ENCODE measurements at regions not wholly inside any gene's neighbourhood (a gene's known extent, or its start where the extent isn't known, plus 50 kb on each side); places are given as distances from the start of the nearest gene placed in this dataset.

DNA sequence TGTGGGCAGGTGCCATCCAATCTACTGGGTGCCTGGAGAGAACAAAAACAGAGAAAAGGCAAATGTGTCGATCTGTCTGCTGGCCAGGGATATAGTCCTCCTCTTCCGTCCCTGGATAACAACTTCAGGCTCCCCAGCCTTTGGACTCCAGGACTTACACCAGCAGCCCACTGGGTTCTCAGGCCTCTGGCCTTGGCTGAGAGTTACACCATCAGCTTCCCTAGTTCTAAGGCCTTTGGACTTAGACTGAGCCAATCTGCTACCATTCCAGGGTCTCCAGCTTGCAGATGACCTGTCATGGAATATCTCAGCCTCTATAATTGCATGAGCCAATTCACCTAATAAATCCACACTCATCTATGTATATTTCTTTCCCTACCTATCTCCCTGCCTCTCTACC lies 460.9 kb upstream of the ADAMTS9 start:
- ATAC-seq (no peak), DNase-seq (ENCODE audit: low spot score) (no peak)
- peaks cover 4% of the 10 kb centered on the region for H3K9me3 Mint-ChIP-seq
- H3K36me3 Mint-ChIP-seq = peaks cover 3% of the 10 kb centered on the region; the same call in 1 of the 2 replicates
- no peak overlapping the region for H3K27ac Mint-ChIP-seq
- TF ChIP-seq, protein P1, sequence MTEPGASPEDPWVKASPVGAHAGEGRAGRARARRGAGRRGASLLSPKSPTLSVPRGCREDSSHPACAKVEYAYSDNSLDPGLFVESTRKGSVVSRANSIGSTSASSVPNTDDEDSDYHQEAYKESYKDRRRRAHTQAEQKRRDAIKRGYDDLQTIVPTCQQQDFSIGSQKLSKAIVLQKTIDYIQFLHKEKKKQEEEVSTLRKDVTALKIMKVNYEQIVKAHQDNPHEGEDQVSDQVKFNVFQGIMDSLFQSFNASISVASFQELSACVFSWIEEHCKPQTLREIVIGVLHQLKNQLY (CRISPR knock-in tag; IDR thresholded peaks at IDR 0.05) = no peak
- TF ChIP-seq NR2C2 (CRISPR knock-in tag; IDR thresholded peaks at IDR 0.05) (no peak), CBFB (CRISPR knock-in tag; IDR thresholded peaks at IDR 0.05; ENCODE audit: low read depth) (no peak), SMAD4 (CRISPR knock-in tag; IDR thresholded peaks at IDR 0.05) (no peak), ZNF138 (CRISPR knock-in tag; conservative IDR thresholded peaks at IDR 0.05) (no peak), TCF7 (CRISPR knock-in tag; IDR thresholded peaks at IDR 0.05; ENCODE audit: low read depth) (no peak), HMGA2 (CRISPR knock-in tag; IDR thresholded peaks at IDR 0.05) (no peak), GTF2I (CRISPR knock-in tag; conservative IDR thresholded peaks at IDR 0.05) (no peak), ZNF219 (CRISPR knock-in tag; IDR thresholded peaks at IDR 0.05; ENCODE audit: borderline replicate concordance) (no peak), ZBTB21 (CRISPR knock-in tag; IDR thresholded peaks at IDR 0.05; ENCODE audit: borderline replicate concordance) (no peak), TEAD1 (CRISPR knock-in tag; IDR thresholded peaks at IDR 0.05) (no peak), ATF1 (CRISPR knock-in tag; IDR thresholded peaks at IDR 0.05) (no peak), RELA (CRISPR knock-in tag; IDR thresholded peaks at IDR 0.05; ENCODE audit: borderline replicate concordance) (no peak), RORB (CRISPR knock-in tag; IDR thresholded peaks at IDR 0.05) (no peak), GRHL2 (CRISPR knock-in tag; IDR thresholded peaks at IDR 0.05; ENCODE audit: insufficient replicate concordance, severe bottlenecking) (no peak)
- TF ChIP-seq, protein P2, sequence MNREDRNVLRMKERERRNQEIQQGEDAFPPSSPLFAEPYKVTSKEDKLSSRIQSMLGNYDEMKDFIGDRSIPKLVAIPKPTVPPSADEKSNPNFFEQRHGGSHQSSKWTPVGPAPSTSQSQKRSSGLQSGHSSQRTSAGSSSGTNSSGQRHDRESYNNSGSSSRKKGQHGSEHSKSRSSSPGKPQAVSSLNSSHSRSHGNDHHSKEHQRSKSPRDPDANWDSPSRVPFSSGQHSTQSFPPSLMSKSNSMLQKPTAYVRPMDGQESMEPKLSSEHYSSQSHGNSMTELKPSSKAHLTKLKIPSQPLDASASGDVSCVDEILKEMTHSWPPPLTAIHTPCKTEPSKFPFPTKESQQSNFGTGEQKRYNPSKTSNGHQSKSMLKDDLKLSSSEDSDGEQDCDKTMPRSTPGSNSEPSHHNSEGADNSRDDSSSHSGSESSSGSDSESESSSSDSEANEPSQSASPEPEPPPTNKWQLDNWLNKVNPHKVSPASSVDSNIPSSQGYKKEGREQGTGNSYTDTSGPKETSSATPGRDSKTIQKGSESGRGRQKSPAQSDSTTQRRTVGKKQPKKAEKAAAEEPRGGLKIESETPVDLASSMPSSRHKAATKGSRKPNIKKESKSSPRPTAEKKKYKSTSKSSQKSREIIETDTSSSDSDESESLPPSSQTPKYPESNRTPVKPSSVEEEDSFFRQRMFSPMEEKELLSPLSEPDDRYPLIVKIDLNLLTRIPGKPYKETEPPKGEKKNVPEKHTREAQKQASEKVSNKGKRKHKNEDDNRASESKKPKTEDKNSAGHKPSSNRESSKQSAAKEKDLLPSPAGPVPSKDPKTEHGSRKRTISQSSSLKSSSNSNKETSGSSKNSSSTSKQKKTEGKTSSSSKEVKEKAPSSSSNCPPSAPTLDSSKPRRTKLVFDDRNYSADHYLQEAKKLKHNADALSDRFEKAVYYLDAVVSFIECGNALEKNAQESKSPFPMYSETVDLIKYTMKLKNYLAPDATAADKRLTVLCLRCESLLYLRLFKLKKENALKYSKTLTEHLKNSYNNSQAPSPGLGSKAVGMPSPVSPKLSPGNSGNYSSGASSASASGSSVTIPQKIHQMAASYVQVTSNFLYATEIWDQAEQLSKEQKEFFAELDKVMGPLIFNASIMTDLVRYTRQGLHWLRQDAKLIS (CRISPR knock-in tag; IDR thresholded peaks at IDR 0.05; ENCODE audit: borderline replicate concordance) = no peak
- TF ChIP-seq, protein P3, sequence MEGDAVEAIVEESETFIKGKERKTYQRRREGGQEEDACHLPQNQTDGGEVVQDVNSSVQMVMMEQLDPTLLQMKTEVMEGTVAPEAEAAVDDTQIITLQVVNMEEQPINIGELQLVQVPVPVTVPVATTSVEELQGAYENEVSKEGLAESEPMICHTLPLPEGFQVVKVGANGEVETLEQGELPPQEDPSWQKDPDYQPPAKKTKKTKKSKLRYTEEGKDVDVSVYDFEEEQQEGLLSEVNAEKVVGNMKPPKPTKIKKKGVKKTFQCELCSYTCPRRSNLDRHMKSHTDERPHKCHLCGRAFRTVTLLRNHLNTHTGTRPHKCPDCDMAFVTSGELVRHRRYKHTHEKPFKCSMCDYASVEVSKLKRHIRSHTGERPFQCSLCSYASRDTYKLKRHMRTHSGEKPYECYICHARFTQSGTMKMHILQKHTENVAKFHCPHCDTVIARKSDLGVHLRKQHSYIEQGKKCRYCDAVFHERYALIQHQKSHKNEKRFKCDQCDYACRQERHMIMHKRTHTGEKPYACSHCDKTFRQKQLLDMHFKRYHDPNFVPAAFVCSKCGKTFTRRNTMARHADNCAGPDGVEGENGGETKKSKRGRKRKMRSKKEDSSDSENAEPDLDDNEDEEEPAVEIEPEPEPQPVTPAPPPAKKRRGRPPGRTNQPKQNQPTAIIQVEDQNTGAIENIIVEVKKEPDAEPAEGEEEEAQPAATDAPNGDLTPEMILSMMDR (IDR thresholded peaks at IDR 0.05) = no peak
- TF ChIP-seq, protein P4, sequence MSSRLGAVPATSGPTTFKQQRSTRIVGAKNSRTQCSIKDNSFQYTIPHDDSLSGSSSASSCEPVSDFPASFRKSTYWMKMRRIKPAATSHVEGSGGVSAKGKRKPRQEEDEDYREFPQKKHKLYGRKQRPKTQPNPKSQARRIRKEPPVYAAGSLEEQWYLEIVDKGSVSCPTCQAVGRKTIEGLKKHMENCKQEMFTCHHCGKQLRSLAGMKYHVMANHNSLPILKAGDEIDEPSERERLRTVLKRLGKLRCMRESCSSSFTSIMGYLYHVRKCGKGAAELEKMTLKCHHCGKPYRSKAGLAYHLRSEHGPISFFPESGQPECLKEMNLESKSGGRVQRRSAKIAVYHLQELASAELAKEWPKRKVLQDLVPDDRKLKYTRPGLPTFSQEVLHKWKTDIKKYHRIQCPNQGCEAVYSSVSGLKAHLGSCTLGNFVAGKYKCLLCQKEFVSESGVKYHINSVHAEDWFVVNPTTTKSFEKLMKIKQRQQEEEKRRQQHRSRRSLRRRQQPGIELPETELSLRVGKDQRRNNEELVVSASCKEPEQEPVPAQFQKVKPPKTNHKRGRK (CRISPR knock-in tag; IDR thresholded peaks at IDR 0.05; ENCODE audit: borderline replicate concordance) = no peak
- TF ChIP-seq, protein P5, sequence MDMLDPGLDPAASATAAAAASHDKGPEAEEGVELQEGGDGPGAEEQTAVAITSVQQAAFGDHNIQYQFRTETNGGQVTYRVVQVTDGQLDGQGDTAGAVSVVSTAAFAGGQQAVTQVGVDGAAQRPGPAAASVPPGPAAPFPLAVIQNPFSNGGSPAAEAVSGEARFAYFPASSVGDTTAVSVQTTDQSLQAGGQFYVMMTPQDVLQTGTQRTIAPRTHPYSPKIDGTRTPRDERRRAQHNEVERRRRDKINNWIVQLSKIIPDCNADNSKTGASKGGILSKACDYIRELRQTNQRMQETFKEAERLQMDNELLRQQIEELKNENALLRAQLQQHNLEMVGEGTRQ (CRISPR knock-in tag; IDR thresholded peaks at IDR 0.05) = no peak
- TF ChIP-seq, protein P6, sequence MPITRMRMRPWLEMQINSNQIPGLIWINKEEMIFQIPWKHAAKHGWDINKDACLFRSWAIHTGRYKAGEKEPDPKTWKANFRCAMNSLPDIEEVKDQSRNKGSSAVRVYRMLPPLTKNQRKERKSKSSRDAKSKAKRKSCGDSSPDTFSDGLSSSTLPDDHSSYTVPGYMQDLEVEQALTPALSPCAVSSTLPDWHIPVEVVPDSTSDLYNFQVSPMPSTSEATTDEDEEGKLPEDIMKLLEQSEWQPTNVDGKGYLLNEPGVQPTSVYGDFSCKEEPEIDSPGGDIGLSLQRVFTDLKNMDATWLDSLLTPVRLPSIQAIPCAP (CRISPR knock-in tag; IDR thresholded peaks at IDR 0.05) = no peak
- peaks cover 26% of the 10 kb centered on the region for H3K27me3 Mint-ChIP-seq (ENCODE audit: low read depth)
- peaks cover 63% of the 10 kb centered on the region for H3K4me1 Mint-ChIP-seq
- H3K4me3 Mint-ChIP-seq = no peak overlapping the region
- ChIA-PET POLR2A (no interaction called here), CTCF (no interaction called here)

All from WTC11 (cell line).